ENCODE measurements at regions not wholly inside any gene's neighbourhood (a gene's known extent, or its start where the extent isn't known, plus 50 kb on each side); places are given as distances from the start of the nearest gene placed in this dataset.

DNA sequence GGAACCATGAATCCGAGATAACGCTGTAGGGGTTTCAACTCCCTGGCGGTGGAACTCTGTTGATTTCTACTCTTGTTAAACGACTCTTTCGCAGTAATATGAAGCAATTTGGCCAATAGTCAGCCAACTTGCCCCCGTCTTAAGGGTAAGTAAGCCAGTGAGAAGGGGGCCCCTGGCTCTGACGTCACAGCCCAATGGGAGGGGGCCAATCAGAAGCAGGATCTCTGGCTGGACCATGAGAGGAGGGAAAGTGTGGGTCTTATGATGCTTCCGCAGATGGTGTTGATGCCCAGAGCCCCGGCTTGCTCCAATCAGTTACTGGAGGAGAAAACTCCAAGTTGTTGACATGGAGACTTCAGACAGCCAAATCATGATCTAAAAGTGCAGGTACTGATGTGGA, 242.4 kb downstream of the BMP7 start:
- no peaks in the 10 kb centered on the region for H3K9me3 ChIP-seq (ENCODE audit: control insufficient read depth in 1 of 2, insufficient read depth in 1 of 2, low read depth in 1 of 2, low read length in 2 of 2)
- no peaks in the 10 kb centered on the region for H3K27me3 ChIP-seq (ENCODE audit: insufficient read depth, low read length)
- H3K4me2 ChIP-seq (ENCODE audit: low read length): no peak overlapping the region
- BruUV-seq (replicated peaks): no TSS peak
- H3K9ac ChIP-seq (ENCODE audit: low read length): no peak overlapping the region
- H3K27ac ChIP-seq (ENCODE audit: low read depth, low read length): no peak overlapping the region
- H2AFZ ChIP-seq (ENCODE audit: low read depth, low read length, poor library complexity, severe bottlenecking): no peak overlapping the region
- no peaks in the 10 kb centered on the region for H4K20me1 ChIP-seq (ENCODE audit: insufficient read depth)
- H3K36me3 ChIP-seq (ENCODE audit: control insufficient read depth in 1 of 2, insufficient read depth in 2 of 2, low read length in 2 of 2): no peaks in the 10 kb centered on the region
- no peak for DNase-seq (ENCODE audit: low read depth, low spot score)
- intact Hi-C loops (cut with micrococcal nuclease): no loop called here
- H3K79me2 ChIP-seq (ENCODE audit: insufficient read depth, low read length): no peaks in the 10 kb centered on the region
- TF ChIP-seq, protein P1, sequence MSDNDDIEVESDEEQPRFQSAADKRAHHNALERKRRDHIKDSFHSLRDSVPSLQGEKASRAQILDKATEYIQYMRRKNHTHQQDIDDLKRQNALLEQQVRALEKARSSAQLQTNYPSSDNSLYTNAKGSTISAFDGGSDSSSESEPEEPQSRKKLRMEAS (IDR thresholded peaks at IDR 0.05): no peak
- TF ChIP-seq ZNF274 (IDR thresholded peaks at IDR 0.05; ENCODE audit: low read depth, low read length) (no peak), SIN3A (IDR thresholded peaks at IDR 0.05; ENCODE audit: low read depth) (no peak), POLR2A (IDR thresholded peaks at IDR 0.05; ENCODE audit: borderline replicate concordance, extremely low read depth, insufficient read depth, insufficient read length) (no peak)
- TF ChIP-seq, protein P2, sequence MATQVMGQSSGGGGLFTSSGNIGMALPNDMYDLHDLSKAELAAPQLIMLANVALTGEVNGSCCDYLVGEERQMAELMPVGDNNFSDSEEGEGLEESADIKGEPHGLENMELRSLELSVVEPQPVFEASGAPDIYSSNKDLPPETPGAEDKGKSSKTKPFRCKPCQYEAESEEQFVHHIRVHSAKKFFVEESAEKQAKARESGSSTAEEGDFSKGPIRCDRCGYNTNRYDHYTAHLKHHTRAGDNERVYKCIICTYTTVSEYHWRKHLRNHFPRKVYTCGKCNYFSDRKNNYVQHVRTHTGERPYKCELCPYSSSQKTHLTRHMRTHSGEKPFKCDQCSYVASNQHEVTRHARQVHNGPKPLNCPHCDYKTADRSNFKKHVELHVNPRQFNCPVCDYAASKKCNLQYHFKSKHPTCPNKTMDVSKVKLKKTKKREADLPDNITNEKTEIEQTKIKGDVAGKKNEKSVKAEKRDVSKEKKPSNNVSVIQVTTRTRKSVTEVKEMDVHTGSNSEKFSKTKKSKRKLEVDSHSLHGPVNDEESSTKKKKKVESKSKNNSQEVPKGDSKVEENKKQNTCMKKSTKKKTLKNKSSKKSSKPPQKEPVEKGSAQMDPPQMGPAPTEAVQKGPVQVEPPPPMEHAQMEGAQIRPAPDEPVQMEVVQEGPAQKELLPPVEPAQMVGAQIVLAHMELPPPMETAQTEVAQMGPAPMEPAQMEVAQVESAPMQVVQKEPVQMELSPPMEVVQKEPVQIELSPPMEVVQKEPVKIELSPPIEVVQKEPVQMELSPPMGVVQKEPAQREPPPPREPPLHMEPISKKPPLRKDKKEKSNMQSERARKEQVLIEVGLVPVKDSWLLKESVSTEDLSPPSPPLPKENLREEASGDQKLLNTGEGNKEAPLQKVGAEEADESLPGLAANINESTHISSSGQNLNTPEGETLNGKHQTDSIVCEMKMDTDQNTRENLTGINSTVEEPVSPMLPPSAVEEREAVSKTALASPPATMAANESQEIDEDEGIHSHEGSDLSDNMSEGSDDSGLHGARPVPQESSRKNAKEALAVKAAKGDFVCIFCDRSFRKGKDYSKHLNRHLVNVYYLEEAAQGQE (IDR thresholded peaks at IDR 0.05; ENCODE audit: low read depth): no peak
- H3K4me1 ChIP-seq (ENCODE audit: control insufficient read depth in 1 of 2, insufficient read depth in 2 of 2, low read length in 2 of 2): no peaks in the 10 kb centered on the region
- ChIA-PET RAD21 (ENCODE audit: low non-redundant PET in 1 of 2, low total read pairs in 2 of 2, uncharacterized antibody in 2 of 2, unreplicated experiment in 2 of 2) (no interaction called here), POLR2A (no interaction called here), CTCF (no interaction called here)
- no peak overlapping the region for H3K4me3 ChIP-seq (replicated peaks in 1 of 2; ENCODE audit: low read depth in 1 of 2, low read length in 2 of 2)
- no peak for ATAC-seq
- no peaks in the 10 kb centered on the region for H3K9me2 ChIP-seq (ENCODE audit: insufficient read depth)

DNA sequence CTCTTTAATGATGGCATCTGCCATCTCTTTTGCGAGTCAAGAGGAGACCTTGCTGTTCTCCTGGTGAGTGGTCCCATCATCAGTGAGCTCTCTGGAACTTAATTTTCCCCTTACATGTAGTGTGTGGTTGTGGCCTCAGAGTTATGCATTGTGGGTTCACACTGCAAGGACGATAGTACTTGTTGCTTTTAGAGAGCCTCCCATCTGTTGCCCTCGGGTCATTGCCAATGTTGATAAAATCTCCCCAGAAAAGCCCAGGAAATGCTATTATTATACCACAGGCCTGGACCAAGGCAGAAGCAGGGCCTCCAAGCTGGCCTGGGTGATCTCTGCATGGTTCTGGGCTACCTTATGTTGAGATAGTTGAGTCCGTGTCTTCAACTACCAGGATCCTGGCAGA, 241.6 kb downstream of the BMP7 start:
- Histone ChIP-seq H4K20me1 (ENCODE audit: insufficient read depth) (no peaks in the 10 kb centered on the region), H3K36me3 (ENCODE audit: control insufficient read depth in 1 of 2, insufficient read depth in 2 of 2, low read length in 2 of 2) (no peaks in the 10 kb centered on the region), H2AFZ (ENCODE audit: low read depth, low read length, poor library complexity, severe bottlenecking) (no peak overlapping the region), H3K79me2 (ENCODE audit: insufficient read depth, low read length) (no peaks in the 10 kb centered on the region), H3K9me2 (ENCODE audit: insufficient read depth) (no peaks in the 10 kb centered on the region), H3K4me3 (replicated peaks in 1 of 2; ENCODE audit: low read depth in 1 of 2, low read length in 2 of 2) (no peak overlapping the region), H3K27ac (ENCODE audit: low read depth, low read length) (no peak overlapping the region), H3K9me3 (ENCODE audit: control insufficient read depth in 1 of 2, insufficient read depth in 1 of 2, low read depth in 1 of 2, low read length in 2 of 2) (no peaks in the 10 kb centered on the region), H3K9ac (ENCODE audit: low read length) (no peak overlapping the region), H3K4me2 (ENCODE audit: low read length) (no peak overlapping the region), H3K4me1 (ENCODE audit: control insufficient read depth in 1 of 2, insufficient read depth in 2 of 2, low read length in 2 of 2) (no peaks in the 10 kb centered on the region), H3K27me3 (ENCODE audit: insufficient read depth, low read length) (no peaks in the 10 kb centered on the region)
- CTCF ChIA-PET: no interaction called here
- ATAC-seq (no peak), DNase-seq (ENCODE audit: low read depth, low spot score) (no peak)
- no TSS peak for BruUV-seq (replicated peaks)
- TF ChIP-seq SRF (IDR thresholded peaks at IDR 0.05; ENCODE audit: low read depth) (no peak), CEBPB (IDR thresholded peaks at IDR 0.05; ENCODE audit: low read depth) (no peak), POLR2AphosphoS5 (IDR thresholded peaks at IDR 0.05; ENCODE audit: low read depth, low read length) (no peak), ZFX (IDR thresholded peaks at IDR 0.05) (no peak)
- RAD21 ChIA-PET (ENCODE audit: low non-redundant PET in 1 of 2, low total read pairs in 2 of 2, uncharacterized antibody in 2 of 2, unreplicated experiment in 2 of 2): no interaction called here
- POLR2A ChIA-PET: no interaction called here
- intact Hi-C loops (cut with micrococcal nuclease): no loop called here
